Cardiac septum (tissue), 1 donor: ENCODE measurements at regions not wholly inside any gene's neighbourhood (a gene's known extent, or its start where the extent isn't known, plus 50 kb on each side); places are given as distances from the start of the nearest gene placed in this dataset.
A peak's percentile ranks its signal among the peaks of the same experiment; 100 is the strongest.

Source experiments
- DNase-seq: peaks from one replicate; pipeline ENCODE4 v3.0.0-alpha.2; 2020; ENCODE audit warnings: low spot score
- intact Hi-C: fragments of 100-400 bp; cut with DNase I; formaldehyde crosslinking; loops from one replicate; pipeline ENCODE4 v1.14.0; 2022
- donor health status: DM: no; HTN: no; CAD: no.

DNA sequence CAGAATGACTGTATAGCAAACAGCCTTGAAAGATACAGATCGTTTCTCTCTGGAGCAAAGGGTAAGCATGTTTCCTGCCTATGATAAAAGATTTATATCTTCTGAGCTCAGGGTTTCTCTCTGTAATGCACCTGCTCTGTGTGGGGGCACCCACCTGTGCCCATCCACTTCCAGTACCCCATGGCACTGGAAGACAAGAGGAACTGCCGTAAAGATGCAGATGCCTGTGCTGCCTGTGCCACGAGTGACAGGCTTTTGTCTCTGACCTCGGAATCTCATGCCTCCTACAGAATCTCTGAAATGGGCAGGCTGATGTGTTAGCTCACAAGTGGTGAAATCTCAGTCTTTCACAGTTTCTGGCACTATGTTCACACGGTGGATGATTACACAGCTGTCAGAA lies 50.3 kb upstream of the ATP11A start:
- intact Hi-C loops, result no loop called here
- DNase-seq, result no peak

DNA sequence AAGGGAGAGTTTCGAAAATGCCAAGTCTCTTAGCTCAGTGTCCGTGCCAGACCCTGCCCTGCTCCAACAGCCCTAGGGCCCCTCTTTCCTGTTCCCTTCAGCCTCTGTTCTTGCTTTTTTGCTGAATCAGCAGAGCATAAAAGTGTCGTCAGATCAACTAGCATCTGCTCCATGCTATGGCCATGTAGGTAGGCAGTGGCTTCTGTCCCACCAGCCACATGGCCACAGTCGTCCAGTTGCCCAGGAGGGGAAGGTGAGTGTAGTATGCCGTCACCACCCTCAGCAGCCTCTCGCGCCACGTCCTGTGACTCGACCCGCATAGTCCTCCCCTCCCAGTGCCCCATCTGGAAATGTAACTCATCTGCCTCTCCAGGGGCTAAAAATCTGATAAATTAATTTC lies 50.9 kb upstream of the ATP11A start:
- intact Hi-C loops, result no loop called here
- peak; percentile 65 for DNase-seq

DNA sequence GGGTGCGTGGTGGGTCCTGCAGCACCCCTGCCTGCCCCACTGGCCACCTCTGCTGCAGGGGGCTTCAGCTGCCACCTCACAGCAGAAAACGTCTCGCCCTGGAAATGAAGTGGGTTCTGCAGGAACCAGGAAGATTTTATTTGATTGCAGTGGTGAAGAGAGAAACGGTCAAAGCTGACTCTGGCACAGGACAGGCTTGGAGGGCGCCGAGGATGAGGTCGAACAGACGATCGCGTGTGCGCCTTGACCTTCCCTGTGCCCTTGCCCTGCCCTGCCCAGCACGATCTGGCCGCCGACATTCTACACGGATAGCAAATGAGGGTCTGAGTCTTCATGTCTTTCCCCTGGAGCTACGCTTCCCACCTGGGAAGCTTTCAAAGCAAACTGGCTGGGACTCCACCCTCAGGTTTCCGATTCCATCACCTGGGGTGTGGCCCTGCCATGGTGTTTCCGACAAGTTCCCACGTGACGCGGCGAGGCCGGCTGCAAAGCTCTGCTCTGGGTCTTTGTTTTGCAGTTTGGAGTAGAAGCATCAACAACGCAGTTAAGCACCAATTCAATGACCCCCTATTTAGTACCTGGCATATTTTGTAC lies 50.3 kb upstream of the TUBGCP3 start:
- peak; percentile 10 for DNase-seq
- intact Hi-C loops, result no loop called here
